NCI-H2196 (cell line): ENCODE measurements at regions not wholly inside any gene's neighbourhood (a gene's known extent, or its start where the extent isn't known, plus 50 kb on each side); places are given as distances from the start of the nearest gene placed in this dataset.

ENCODE experiments used
- DNase-seq: peaks from one replicate; lab custom pipeline; 2025; ENCODE audit not compliant: unreplicated experiment; lab: John Stamatoyannopoulos, UW

DNA sequence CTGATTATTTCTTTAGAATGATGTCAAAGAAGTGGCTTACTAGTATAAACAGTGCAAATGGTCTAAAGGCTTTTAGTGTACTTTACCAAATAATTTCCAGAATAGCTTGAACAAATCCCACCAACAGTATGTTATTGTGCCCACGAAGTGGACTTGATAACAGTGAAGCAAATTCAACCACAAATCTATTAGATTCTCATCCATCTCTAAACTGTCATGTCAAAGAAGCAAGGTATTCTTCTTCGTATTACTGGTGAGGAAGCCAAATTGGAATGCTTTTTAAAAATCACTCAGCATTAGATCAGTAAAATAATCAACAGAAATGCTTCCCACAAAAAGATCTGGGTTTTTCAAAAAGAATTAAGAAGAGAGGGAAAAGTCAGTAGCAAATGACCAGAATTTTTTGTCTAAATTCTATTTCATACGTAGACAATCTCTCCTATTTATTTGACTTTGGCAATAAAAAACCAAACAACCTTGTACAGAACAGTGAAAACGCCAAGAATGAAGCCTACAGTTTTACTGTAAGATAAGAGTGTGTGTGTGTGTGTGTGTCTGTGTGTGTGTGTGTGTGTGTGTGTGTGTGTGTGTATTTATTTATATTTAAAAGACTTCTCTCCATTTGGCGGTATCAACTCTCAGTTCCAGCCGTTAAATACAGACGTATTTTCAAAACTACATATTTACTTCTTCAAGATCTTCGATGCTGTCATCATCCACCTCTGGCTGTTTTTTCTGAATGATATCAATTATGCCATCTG, 114.6 kb downstream of the CYB561 start:
- no peak for DNase-seq

DNA sequence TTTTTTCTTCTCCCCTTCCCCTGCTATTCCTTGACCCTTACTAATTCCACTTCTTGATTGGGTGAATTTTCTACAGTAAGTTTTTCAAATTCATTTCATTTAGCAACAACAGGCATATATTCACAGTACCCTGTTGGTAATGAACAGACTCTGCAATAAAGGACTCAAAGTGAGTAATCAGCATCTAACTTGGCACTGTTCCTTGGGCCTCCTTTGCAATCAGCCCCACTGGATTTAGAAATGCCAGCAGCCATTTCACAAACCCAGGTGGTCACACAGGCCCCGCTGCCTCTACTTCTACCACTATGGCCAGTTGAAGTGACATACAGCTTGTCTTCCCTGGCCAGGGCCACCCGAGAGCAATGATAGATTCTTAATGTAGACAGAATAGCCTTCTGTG, 113.8 kb downstream of the CYB561 start:
- DNase-seq: no peak

DNA sequence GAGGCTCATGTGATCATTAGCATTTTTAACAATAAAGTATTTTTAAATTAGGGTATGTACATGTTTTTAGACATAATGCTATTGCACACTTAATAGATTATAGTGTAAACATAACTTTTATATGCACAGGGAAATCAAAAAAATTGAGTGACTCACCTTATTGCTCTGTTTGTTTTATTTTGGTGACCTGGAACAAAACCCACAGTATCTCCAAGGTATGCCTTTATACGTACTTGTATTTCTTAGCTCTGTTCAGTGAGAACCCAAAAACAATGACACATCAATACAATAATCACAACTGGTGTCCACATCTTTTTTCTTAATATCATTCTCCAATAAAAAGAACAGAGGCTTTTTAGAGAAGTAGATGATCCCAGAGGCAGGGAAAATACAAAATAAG, 112.2 kb downstream of the CYB561 start:
- DNase-seq: no peak

DNA sequence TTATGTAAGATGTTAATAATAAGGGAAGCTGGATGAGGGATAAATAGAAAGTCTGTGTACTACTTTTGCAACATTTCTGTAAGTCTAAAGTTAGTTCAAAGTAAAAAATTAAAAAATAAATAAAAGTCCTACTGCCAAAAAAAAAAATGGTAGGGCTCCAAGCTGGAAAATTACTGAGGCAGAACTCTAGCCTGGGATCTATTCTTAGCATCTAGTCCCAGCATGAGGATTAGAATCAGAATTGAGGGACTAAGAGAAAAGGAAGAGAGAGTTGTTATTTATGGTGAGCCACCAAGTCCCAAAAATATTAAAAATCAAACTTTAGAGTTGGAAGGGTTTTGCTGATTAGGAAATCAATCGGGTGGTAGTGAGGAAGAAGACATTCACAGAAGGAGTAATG, 110.3 kb downstream of the CYB561 start:
- DNase-seq: no peak

DNA sequence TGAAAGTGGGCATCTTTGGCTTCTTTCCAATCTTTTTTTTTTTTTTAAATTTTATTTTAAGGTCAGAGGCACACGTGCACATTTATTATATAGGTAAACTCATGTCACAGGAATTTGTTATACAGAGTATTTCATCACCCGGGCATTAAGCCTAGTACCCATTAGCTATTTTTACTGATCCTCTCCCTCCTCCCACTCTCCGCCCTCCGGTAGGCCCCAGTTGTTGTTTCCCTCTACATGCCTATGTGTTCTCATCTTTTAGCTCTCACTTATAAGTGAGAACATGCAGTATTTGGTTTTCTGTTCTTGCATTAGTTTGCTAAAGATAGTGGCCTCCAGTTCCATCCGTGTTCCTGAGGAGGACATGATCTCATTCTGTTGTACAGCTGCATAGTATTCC, 108.5 kb downstream of the CYB561 start:
- DNase-seq: no peak

DNA sequence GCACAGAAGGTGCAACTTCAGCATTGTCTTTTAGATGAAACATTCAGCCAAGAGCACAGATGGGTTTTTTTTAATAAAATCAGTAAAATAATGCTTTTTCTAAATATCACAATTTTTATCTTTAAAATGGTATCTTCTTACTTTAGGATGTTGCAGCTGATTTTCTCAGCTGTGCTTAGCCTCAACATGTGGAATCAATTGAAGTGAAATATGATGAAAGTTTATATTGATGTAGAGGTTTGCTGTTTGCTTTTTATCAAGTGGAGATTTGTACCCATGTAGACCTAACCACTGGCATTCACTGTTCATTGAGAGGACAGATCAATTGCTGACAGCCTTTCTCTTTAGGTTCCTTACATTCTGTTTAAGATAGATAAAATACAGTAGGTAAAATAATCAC, 107.8 kb downstream of the CYB561 start:
- DNase-seq: no peak

DNA sequence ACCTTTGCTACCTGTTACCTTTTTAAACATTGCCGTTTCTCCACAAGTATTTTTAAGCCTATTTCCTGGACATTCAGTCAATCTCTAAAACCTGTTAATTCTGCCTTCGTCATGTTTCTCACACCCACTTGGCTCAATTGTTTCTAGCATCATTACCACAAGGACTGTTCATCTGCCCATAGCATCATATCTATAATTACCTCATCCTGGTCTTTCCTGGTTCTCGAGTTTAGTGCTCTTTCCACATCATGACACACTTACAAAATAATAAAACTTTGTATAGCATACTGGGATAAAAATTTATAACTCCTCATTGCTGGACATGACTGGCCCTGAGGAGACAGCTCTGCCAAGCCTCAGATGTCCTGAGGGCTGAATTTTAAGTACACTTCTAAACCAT, 104.8 kb downstream of the CYB561 start:
- no peak for DNase-seq

DNA sequence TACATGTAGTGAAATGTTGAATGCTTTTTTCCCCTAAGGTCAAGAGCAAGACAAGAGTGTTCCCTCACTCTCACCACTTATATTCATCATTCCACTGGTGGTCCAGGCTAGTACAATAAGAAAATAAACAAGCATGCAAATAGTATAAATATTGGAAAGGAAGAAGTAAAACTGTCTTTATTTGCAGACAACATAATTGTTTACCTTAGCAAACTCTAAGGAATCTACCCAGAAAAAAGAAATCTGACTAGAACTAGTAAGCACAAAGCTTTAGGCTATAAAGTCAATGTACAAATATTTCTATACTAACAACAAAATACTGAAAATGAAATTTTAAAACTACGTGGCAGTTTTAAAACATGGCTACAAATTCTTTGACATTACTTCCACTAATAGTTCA, 101.7 kb downstream of the CYB561 start:
- no peak for DNase-seq

DNA sequence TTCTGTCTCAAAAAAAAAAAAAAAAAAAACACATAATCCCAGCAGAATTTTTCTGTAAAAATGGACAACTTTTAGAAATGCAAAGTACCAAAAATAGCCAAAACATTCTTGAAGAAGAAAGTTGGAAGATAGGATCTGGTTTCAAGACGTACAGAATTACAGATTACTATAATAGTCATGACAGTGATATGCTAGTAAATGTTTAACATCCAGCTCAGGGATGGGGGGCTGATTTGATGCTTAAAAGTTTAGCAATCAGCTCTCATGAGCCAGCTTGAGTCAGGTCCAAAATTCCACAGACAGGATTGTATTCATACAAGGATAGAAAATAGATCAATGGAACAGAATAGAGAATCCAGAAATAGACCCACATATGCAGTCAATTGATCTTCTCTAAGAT, 100.5 kb downstream of the CYB561 start:
- DNase-seq: no peak

DNA sequence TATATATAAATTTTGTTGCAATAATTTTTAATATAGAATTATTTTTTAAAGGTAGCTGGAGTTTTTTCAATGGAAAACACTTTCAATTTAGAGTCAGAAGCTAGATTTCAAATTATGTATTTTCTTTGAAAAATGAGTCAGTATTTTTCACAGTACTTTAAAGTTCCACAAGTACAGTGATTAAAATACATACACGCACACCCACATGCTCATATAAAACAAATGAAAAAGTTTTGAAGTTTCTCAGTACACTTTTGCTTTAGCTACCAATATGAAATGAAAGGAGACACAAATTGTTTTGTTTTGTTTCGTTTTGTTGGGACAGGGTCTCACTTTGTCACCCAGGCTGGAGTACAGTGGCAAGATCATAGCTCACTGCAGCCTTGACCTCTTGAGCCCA, 98.6 kb downstream of the CYB561 start:
- no peak for DNase-seq

DNA sequence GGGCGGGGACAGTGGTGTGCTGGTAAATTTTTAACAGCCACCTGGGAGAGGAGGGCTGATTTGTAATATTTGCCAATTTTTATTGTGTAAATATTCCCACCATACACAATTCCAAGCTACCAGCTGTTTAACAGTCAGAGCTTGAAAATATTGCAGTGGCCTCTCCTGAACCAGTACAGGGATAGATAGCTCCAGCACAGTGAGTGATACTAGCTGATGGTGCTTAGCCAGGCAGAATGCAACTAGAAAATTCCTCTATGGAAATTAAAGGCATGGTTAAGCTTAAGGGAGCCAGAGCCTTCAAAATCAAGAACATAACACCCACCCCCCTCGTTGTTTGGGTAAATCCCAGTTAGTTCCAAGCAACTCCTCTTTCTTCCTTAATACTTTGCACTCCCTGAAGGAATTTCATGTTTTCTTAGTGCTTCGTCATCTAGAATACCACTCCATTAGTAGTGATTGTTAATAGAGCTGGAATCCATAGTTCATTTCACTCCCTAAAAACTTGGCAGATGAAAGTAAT, 96.6 kb downstream of the CYB561 start:
- no peak for DNase-seq

DNA sequence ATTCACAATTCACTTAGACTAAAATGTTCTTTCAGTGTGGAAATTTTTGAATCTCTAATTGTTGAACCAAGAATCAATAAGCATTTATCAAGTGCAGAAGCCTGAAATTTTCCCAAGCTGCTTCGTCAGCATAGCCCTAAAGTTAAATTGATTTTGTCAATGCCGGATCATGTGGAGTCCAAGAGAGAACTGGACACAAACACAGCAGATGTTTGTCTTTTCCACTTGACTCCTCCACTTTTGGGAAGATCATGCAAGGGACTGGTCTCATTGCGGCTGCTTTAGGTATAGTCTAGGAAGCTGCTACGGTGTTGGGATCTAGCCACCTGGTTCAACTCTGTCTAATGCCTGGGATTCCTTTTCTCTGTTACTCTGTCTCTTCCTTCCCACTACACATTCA, 95.7 kb downstream of the CYB561 start:
- DNase-seq: no peak

DNA sequence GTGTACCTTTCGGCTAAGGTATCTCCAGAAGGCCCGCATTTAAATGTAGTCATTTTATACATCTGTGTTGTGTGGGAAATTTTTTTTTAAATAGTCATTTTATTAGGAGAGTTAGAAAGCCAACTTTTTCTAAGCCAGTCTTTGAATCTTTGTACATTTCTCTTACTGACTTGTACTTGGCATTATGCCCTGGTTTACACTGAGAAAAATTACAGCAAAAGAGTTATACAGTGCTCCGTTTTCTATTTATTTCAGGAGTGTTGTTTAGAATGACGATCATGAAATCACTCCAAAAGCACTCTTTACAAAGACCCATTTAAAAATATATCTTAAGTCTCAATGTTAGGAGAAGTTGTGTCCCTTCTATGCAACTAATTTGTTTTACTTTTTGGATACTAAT, 91.8 kb downstream of the CYB561 start:
- DNase-seq: no peak

DNA sequence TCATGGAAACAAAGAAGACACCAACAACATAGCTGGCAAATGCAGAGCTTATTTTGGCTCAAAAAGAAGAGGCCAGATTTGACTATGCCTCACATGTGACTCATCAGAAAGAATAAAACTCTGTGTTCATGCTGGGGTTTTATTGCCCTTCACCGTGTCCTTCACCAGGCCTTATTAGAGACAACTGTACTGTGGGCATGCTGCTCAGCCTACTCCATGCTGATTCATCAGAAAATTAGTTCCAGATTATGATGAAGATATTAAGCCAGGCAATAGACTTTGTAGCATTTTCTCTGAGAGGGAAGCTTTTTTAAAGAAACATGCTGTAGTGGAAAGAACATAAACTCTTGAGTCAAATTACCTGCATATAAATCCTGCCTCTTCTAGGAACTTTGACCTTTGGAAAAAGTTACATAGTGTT, 89.8 kb downstream of the CYB561 start:
- no peak for DNase-seq

DNA sequence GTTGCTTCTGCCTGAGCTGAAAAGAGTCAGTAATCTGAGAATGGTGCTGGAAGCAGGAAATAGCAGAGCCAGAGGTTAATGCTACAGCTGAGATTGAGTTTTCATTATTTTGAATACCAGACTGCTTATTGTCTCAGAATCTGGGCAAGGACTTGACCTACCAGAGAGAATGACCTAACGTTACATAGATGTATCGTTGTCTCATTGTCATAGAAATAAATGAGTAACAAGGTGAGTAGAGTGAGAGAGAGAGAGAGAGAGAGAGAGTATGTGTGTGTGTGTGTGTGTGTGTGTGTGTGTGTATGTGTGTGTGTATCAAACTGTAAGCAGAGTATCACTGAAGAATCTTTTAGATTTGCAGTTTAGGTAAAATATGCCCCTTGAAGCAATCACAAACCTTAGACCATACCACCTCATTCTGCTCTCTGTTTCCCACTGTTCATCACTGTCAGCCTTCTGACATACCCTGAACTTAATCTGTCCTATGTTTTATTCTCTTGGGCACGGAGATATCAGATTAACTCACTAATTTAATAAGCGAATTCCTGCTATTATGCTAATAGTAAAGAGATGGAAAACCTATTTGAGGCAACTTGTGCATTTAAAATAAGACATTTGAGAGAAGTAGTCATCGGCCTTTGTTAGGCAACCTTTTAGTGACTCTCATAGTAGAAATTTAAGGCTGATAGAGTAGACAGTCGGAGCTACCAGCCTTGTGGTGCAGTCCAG, 87.8 kb downstream of the CYB561 start:
- DNase-seq: no peak

DNA sequence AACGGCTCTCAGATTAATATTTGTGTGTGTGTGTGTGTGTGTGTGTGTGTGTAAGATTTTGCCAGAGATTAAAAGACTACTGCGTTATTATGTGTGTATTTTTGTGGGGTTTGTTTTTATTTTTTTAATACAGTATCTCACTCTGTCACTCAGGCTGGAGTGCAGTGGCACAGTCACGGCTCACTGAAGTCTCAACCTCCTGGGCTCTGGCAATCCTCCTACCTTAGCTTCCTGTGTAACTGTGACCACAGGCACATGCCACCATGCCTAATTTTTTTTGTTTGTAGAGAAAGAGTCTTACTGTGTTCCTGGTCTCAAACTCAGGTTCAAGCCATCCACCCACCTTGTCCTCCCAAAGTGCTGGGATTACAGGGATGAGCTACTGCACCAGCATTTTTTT, 87.2 kb downstream of the CYB561 start:
- DNase-seq: no peak

DNA sequence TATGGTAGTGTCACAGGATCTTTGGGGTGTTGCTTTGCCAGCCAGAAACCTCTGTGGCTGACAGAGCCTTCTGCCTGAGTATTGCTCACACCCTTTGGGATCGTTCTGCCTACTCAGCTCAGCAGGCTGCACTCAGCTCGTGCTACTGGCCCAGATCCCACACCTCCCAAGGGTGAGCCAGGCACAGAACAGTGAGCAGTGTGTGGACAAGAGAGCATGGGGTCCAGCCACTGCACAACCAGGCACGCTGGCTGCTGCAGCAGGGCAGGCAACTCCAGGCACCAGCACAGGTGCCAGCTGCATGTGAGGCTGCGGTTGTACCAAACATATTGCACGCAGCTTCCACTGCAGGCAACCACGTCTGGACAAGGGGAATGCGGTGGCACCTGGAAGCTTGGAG, 84.9 kb downstream of the CYB561 start:
- DNase-seq: no peak

DNA sequence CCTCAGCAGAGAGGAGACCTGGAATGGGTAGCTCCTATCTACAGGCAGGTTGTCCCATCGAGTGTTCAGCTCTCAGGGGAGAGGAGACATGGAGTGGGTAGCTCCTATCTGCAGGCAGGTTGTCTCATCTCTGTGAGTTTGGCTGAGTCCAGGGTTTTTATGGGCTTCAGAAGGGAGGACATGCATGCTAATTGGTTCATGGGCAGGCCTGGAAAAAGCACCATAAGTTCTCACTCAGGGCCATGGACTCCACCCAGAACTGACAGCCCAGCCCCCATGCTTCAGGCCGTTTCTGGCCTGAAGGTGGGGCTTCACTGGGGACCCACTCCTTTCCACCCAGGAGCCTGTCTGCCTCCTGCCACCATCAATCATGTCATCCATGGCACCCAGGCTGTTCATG, 84.0 kb downstream of the CYB561 start:
- no peak for DNase-seq

DNA sequence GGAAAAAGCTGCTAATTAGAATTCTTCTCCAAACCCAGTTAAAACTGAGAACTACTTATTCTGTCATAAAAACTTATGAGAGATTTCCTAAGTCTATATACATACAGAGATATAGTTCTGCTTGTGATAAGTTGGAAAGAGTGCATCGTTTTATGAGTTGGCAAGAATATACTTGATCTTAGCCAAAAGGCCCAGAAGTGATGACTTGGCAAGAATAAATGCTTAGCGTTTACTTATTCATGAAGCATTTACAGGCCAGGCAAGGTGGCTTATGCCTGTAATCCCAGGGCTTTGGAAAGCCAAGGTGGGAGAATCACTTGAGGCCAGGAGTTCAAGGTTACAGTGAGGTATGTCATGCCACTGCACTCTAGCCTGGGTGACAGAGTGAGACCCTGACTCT, 81.7 kb downstream of the CYB561 start:
- DNase-seq: no peak

DNA sequence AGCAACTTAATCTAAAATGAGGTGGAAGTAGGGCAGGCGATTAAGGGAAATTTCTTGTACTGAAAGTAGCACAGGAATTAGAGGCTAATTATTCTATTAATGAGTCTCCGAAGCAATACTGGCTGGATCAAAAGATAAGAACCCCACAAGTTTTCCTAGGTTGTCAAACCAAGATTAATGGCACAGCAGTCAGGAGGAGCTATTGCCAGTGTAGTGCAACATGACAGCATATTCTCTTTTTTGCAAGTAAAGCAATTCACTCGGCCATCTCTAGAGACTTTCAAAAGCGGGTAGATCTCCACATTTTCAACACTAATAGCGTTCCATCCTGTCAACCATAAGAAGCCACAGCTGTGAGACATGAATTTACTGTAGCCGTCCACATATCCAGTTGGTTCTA, 81.2 kb downstream of the CYB561 start:
- no peak for DNase-seq

DNA sequence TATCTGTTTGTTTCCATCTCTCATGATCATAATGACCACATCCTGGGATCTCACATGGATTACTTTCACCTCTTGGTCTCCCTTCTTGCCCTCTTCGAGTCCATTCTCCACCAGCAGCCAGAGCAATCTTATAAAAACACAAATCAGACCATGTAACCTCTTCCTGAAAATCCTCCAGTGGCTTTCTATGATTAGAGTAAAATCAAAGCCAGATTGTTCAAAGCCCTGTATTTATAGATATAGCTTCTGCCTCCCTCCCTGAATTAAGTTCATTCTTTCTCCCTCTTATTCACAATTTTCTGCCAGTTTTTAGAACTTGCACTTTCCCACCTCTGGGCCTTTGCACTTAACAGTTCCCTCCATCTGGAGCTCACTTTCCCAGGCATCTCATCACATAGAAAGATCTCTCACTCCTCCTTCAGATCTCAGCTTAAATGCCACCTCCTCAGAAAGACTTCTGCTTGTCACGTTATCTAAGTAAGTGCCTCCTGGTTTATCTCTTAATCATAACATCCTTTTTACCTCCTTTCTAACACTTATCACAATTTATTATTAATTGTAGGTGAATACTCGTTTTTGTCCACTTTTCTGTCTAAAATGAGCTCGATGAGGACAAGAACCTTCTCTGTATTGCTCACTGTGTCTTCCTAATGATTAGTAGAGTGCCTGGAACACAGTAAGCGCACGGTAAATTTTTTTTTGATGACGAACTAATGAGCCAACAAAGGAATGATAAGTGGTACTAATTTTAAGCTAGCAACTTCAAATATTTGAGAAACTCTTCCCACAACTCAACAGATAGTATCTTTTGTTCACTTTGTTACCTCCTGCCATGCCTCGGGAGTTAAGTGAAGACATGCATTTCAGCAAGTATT, 80.5 kb downstream of the CYB561 start:
- no peak for DNase-seq

DNA sequence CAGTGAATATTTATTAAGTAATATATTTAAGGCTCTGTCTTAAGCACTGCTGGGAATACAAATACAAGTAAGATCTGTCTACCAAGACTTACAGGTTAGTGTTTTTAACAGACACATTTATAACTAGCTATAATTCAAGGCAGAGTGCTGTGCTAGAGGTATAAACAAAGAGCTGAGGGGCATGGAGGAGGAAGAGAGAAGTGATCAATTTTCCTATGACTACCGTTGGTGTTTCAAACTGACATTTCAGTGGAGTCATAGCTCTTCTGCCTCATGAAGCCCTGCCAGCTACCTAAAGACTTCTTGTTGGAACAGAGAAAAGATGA, 79.9 kb downstream of the CYB561 start:
- DNase-seq: no peak
